Sigmoid colon (tissue), 6 donors: ENCODE measurements at regions not wholly inside any gene's neighbourhood (a gene's known extent, or its start where the extent isn't known, plus 50 kb on each side); places are given as distances from the start of the nearest gene placed in this dataset.

Experiments used
- DNase-seq: peaks from one replicate; pipeline ENCODE4 v3.0.0-alpha.2; 2019
- H3K27ac ChIP-seq, 4 donors: fragments of 200-600 bp; sonication (generic); one replicate each; pipeline ENCODE4 v1.5.1; 2016 to 2019; ENCODE audit warnings: mild to moderate bottlenecking in 1 of 4
- H3K27me3 ChIP-seq, 3 donors: fragments of 200-600 bp; sonication (generic); one replicate each; pipeline ENCODE4 v1.5.1; 2019; ENCODE audit warnings: mild to moderate bottlenecking in 1 of 3
- H3K36me3 ChIP-seq, 4 donors: fragments of 200-600 bp; sonication (generic); one replicate each; pipeline ENCODE4 v1.5.1; 2016 to 2019
- H3K4me1 ChIP-seq, 4 donors: fragments of 200-600 bp; sonication (generic); one replicate each; pipeline ENCODE4 v1.5.1; 2017 to 2019
- H3K4me3 ChIP-seq, 4 donors: fragments of 200-600 bp; sonication (generic); one replicate each; pipeline ENCODE4 v1.5.1; 2017 to 2019; ENCODE audit warnings: mild to moderate bottlenecking in 2 of 4, moderate library complexity in 1 of 4
- H3K9me3 ChIP-seq, 4 donors: fragments of 200-600 bp in 3 of 4; sonication (generic) in 3 of 4; one replicate each; pipeline versions ENCODE4 v1.5.1 to v1.6.1; 2013 to 2019
- EP300 ChIP-seq, 4 donors: sonication (generic); formaldehyde crosslinking; IDR thresholded peaks; one replicate each; pipeline ENCODE4 v1.6.1; 2017; ENCODE audit warnings: antibody characterized with exemption in 4 of 4
- POLR2A ChIP-seq, 2 donors: fragments of 450-650 bp; IDR thresholded peaks; one replicate each; pipeline ENCODE4 v1.6.1; 2016; ENCODE audit warnings: antibody characterized with exemption in 2 of 2, mild to moderate bottlenecking in 2 of 2, moderate library complexity in 2 of 2
- POLR2AphosphoS5 ChIP-seq, 4 donors: sonication (generic); formaldehyde crosslinking; IDR thresholded peaks; one replicate each; pipeline ENCODE4 v1.6.1; 2017; ENCODE audit warnings: antibody characterized with exemption in 4 of 4
- WGBS, 2 donors: extraction: QIAGEN DNeasy Blood & Tissue Kit; methylation state at CpG; one replicate each; pipeline ENCODE4 v1.1.7; 2013; 5-methylcytosine and 5-hydroxymethylcytosine counted together
- intact Hi-C: fragments of 100-400 bp; cut with DNase I; formaldehyde crosslinking; loops from one replicate; pipeline ENCODE4 v1.15.1; 2023
- TF ChIP-seq, protein P1 (sequence below), 4 experiments: fragments of 450-650 bp in 3 of 4; fragments of 200-600 bp in 1 of 4; IDR thresholded peaks; one replicate each; pipeline ENCODE4 v1.5.1; 2016 to 2019; ENCODE audit warnings: antibody characterized with exemption in 4 of 4, mild to moderate bottlenecking in 3 of 4, moderate library complexity in 2 of 4
- donor health status: healthy with polysubstance abuse.
- donor health status: healthy.

DNA sequence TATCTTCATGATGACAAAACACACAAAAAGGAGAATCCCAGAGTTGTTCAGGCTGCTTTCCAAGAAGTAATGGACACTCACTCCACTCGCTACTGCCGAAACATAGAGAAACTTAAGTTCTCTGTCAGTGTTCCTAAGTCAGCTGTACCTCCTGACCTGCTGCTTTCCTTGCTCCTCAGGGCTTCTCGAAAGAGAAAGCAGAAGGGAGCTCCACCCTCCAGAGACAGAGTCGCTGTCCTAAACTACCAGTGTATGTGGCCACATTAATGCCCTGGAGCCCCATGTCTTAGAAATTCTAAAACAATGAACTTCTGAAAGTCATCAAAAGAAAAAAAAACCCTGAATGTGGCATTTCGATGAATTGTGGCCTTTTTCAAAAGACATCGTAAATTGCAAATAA lies 390.8 kb upstream of the MON1B start:
- intact Hi-C loops, result no loop called here
- no peaks in the 10 kb centered on the region for H3K9me3 ChIP-seq
- 86 to 87% methylated on average over 6 of the region's 6 CpGs for whole genome bisulfite sequencing, 2 donors

DNA sequence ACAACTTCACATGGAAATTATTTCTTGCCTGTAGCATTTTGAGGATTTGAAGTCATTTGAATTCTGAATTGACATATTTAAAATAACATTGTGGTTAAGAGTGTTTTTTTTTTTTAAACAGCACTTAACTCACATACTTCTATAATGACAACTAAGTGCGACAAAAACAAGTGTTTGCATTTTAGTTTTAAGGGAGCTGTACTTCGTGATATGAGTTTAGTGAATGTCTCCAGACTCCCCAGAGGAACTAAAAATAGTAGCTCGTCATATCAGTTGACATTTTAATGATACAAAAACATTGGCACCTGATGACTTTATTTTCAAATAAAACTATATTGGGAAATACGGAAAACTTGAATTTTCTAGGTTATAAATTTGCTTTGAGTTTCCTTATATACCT lies 389.6 kb upstream of the MON1B start:
- no peak overlapping the region for H3K27ac ChIP-seq
- H3K27me3 ChIP-seq, result no peaks in the 10 kb centered on the region
- H3K9me3 ChIP-seq, result no peaks in the 10 kb centered on the region
- no peak overlapping the region for H3K4me3 ChIP-seq
- intact Hi-C loops, result no loop called here
- WGBS, 2 donors, result 62 to 68% methylated on average over 4 of the region's 4 CpGs
- H3K36me3 ChIP-seq, result no peaks in the 10 kb centered on the region
- TF ChIP-seq, protein P1, sequence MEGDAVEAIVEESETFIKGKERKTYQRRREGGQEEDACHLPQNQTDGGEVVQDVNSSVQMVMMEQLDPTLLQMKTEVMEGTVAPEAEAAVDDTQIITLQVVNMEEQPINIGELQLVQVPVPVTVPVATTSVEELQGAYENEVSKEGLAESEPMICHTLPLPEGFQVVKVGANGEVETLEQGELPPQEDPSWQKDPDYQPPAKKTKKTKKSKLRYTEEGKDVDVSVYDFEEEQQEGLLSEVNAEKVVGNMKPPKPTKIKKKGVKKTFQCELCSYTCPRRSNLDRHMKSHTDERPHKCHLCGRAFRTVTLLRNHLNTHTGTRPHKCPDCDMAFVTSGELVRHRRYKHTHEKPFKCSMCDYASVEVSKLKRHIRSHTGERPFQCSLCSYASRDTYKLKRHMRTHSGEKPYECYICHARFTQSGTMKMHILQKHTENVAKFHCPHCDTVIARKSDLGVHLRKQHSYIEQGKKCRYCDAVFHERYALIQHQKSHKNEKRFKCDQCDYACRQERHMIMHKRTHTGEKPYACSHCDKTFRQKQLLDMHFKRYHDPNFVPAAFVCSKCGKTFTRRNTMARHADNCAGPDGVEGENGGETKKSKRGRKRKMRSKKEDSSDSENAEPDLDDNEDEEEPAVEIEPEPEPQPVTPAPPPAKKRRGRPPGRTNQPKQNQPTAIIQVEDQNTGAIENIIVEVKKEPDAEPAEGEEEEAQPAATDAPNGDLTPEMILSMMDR (IDR thresholded peaks at IDR 0.05), result no peak
- TF ChIP-seq POLR2AphosphoS5 (IDR thresholded peaks at IDR 0.05) (no peak), POLR2A (IDR thresholded peaks at IDR 0.05) (no peak)
- no peaks in the 10 kb centered on the region for H3K4me1 ChIP-seq
- DNase-seq, result no peak

More for the DNA sequence above, 390.8 kb upstream of the MON1B start:
- Histone ChIP-seq H3K4me3 (no peak overlapping the region), H3K4me1 (no peaks in the 10 kb centered on the region), H3K27ac (no peak overlapping the region), H3K27me3 (no peaks in the 10 kb centered on the region), H3K36me3 (no peaks in the 10 kb centered on the region)
- no peak for DNase-seq
- TF ChIP-seq POLR2AphosphoS5 (IDR thresholded peaks at IDR 0.05), result no peak
- TF ChIP-seq, protein P1 (IDR thresholded peaks at IDR 0.05), result no peak

DNA sequence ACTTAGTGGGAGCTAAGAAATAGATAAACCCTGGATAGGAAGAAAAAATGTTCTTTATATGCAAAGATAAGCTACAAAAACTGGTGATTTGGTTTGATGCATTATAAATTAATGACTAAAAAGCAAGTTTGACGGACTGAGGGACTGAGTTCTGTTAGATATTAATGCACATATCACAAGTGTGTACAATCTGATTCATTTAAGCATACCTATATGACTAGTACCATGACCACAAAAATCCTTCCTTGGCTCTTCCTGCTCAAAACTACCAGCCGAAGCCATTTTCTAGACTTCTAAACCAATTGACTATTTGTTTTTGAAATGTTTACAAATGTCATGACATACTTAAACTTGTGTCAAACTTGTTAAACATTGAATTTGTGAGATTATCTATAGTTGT lies 374.5 kb upstream of the MON1B start:
- no peak overlapping the region for H3K4me3 ChIP-seq
- intact Hi-C loops, result no loop called here
- no peaks in the 10 kb centered on the region for H3K4me1 ChIP-seq
- H3K36me3 ChIP-seq, result no peaks in the 10 kb centered on the region
- H3K9me3 ChIP-seq, result no peaks in the 10 kb centered on the region
- no peak for DNase-seq
- no peak overlapping the region for H3K27ac ChIP-seq
- TF ChIP-seq POLR2AphosphoS5 (IDR thresholded peaks at IDR 0.05) (no peak), POLR2A (IDR thresholded peaks at IDR 0.05) (no peak), EP300 (IDR thresholded peaks at IDR 0.05) (no peak)
- TF ChIP-seq, protein P1 (IDR thresholded peaks at IDR 0.05), result no peak
- 68 to 69% methylated on average over 2 of the region's 2 CpGs for WGBS, 2 donors
- H3K27me3 ChIP-seq, result no peaks in the 10 kb centered on the region

DNA sequence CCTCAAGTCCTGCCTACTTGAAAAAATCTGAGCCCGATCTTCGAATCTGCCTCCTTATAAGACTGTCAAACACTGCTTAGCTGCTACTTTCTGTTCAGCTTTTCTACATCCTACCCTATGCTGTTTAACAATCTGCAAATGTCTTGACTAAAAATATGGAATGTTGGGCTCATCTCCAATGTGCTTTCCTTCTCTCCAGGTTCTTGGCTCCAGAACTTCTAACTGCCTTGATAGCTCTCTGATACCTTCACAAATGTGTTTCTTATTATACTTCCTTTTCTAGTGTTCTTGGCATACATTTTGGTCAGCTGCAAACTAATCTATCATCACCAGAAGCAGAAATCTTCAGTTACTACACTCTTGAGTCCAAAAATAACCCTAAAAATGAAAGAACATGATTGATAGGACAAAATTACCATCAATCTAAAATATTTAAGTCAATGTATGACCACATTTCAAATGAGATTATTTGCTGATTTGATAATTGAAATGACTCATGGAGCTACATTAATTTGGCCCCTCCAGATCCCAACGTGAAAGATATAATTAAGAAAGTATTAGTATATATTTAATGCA lies 372.3 kb upstream of the MON1B start:
- intact Hi-C loops, result no loop called here
- Histone ChIP-seq H3K27ac (no peak overlapping the region), H3K4me3 (no peak overlapping the region), H3K9me3 (no peaks in the 10 kb centered on the region), H3K27me3 (no peaks in the 10 kb centered on the region), H3K4me1 (no peaks in the 10 kb centered on the region), H3K36me3 (no peaks in the 10 kb centered on the region)
- TF ChIP-seq POLR2A (IDR thresholded peaks at IDR 0.05) (no peak), POLR2AphosphoS5 (IDR thresholded peaks at IDR 0.05) (no peak), EP300 (IDR thresholded peaks at IDR 0.05) (no peak)
- TF ChIP-seq, protein P1 (IDR thresholded peaks at IDR 0.05), result no peak
- WGBS, 2 donors, result 45 to 59% methylated on average over 3 of the region's 3 CpGs
- DNase-seq, result no peak

DNA sequence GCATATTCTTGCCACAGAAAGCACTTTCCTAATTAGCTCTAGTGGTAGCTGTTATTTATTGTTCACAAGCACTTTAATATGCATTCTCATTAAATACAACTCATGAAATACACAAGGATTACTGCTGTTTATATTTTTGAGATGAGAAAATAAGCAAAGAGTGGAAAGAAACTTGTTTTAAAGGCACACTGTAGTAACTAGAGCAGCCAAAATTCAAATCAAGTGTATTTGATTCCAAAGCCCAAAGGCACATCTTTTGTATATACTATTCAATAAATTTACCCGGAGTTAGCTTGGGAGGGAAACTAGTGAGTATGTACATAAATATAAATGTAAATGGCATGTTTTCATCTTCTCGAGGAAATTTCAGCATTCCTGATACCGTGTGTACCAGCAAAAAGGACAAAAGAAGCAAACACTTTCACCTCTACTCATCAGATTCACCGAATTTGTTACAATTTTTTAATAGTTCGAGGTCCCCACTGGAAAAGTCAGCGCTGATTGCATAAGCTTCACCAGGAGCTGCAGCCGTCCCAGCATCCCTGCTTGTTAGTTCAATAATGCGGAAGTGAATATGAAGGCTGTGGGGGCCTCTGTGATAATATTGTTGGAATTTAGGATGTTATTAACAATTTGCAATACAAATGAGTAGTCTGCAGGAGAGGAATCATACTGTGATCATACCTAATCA lies 371.6 kb upstream of the MON1B start:
- 70 to 85% methylated on average over 8 of the region's 8 CpGs for WGBS, 2 donors
- H3K4me1 ChIP-seq, result no peaks in the 10 kb centered on the region
- no peak overlapping the region for H3K27ac ChIP-seq
- no peaks in the 10 kb centered on the region for H3K9me3 ChIP-seq
- TF ChIP-seq, protein P1 (IDR thresholded peaks at IDR 0.05), result no peak
- TF ChIP-seq EP300 (IDR thresholded peaks at IDR 0.05) (no peak), POLR2A (IDR thresholded peaks at IDR 0.05) (no peak), POLR2AphosphoS5 (IDR thresholded peaks at IDR 0.05) (no peak)
- H3K4me3 ChIP-seq, result no peak overlapping the region
- H3K36me3 ChIP-seq, result no peaks in the 10 kb centered on the region
- no peak for DNase-seq
- intact Hi-C loops, result no loop called here
- no peaks in the 10 kb centered on the region for H3K27me3 ChIP-seq
